Osteoblast (primary cell): ENCODE measurements at regions not wholly inside any gene's neighbourhood (a gene's known extent, or its start where the extent isn't known, plus 50 kb on each side); places are given as distances from the start of the nearest gene placed in this dataset.
A peak's percentile ranks its signal among the peaks of the same experiment; 100 is the strongest.

Experiments used
- DNase-seq: peaks from one replicate; pipeline ENCODE4 v3.0.0; 2011; ENCODE audit warnings: low spot score, mixed read lengths; ENCODE audit not compliant: insufficient read length; ENCODE audit errors: missing footprints
- H2AFZ ChIP-seq: 2 replicates; pipeline ENCODE4 v1.6.0; 2011; ENCODE audit warnings: mild to moderate bottlenecking, low read length
- H3K27ac ChIP-seq: 2 replicates; pipeline ENCODE4 v1.5.1; 2011; ENCODE audit warnings: mild to moderate bottlenecking, low read depth, low read length, moderate library complexity
- H3K27me3 ChIP-seq: 2 replicates; pipeline ENCODE4 v1.6.0; 2012; ENCODE audit warnings: mild to moderate bottlenecking, control low read depth, inconsistent platforms, low read length, moderate library complexity; ENCODE audit not compliant: insufficient read depth
- H3K36me3 ChIP-seq: 2 replicates; pipeline ENCODE4 v1.5.1; 2011; ENCODE audit warnings: mild to moderate bottlenecking, low read length, control low read depth, moderate library complexity; ENCODE audit not compliant: insufficient read depth
- H3K4me1 ChIP-seq: 2 replicates; pipeline ENCODE4 v1.5.1; 2011; ENCODE audit warnings: mild to moderate bottlenecking, low read length, control low read depth, moderate library complexity; ENCODE audit not compliant: insufficient read depth
- H3K4me2 ChIP-seq: 2 replicates; pipeline ENCODE4 v1.6.0; 2011; ENCODE audit warnings: mild to moderate bottlenecking, low read length; ENCODE audit not compliant: insufficient read depth
- H3K4me3 ChIP-seq: fragments of 200-600 bp; sonication (generic); 3 replicates; pipeline ENCODE4 v1.5.1; 2012; ENCODE audit warnings: mild to moderate bottlenecking, low read length, inconsistent platforms; ENCODE audit not compliant: insufficient read depth
- H3K79me2 ChIP-seq: 2 replicates; pipeline ENCODE4 v1.6.0; 2012; ENCODE audit warnings: mild to moderate bottlenecking, low read length, control low read depth, inconsistent platforms; ENCODE audit not compliant: insufficient read depth
- H3K9me3 ChIP-seq: 2 replicates; pipeline ENCODE4 v1.5.1; 2011; ENCODE audit warnings: low read depth, low read length, control low read depth
- H4K20me1 ChIP-seq: 2 replicates; pipeline ENCODE4 v1.6.0; 2012; ENCODE audit warnings: mild to moderate bottlenecking, low read length, control low read depth; ENCODE audit not compliant: insufficient read depth
- TF ChIP-seq, protein P1 (sequence below): IDR thresholded peaks from 2 replicates; pipeline ENCODE4 v1.5.1; 2011; ENCODE audit warnings: mild to moderate bottlenecking, low read depth, low read length, moderate library complexity; ENCODE audit errors: extremely low read depth

- Histone ChIP-seq H3K4me2 (no peak overlapping the region), H2AFZ (no peak overlapping the region), H3K27me3 (no peaks in the 10 kb centered on the region), H3K9me3 (no peaks in the 10 kb centered on the region), H4K20me1 (no peaks in the 10 kb centered on the region), H3K27ac (no peak overlapping the region), H3K36me3 (no peaks in the 10 kb centered on the region), H3K4me3 (no peak overlapping the region), H3K79me2 (no peaks in the 10 kb centered on the region), H3K4me1 (peaks cover 9% of the 10 kb centered on the region)
- TF ChIP-seq, protein P1, sequence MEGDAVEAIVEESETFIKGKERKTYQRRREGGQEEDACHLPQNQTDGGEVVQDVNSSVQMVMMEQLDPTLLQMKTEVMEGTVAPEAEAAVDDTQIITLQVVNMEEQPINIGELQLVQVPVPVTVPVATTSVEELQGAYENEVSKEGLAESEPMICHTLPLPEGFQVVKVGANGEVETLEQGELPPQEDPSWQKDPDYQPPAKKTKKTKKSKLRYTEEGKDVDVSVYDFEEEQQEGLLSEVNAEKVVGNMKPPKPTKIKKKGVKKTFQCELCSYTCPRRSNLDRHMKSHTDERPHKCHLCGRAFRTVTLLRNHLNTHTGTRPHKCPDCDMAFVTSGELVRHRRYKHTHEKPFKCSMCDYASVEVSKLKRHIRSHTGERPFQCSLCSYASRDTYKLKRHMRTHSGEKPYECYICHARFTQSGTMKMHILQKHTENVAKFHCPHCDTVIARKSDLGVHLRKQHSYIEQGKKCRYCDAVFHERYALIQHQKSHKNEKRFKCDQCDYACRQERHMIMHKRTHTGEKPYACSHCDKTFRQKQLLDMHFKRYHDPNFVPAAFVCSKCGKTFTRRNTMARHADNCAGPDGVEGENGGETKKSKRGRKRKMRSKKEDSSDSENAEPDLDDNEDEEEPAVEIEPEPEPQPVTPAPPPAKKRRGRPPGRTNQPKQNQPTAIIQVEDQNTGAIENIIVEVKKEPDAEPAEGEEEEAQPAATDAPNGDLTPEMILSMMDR: no peak
- no peak for DNase-seq
These were observed 122.0 kb upstream of the NDUFV2 start for GRCh38 chr18:8980496-8980895.

GRCh38 chr18:8980918-8981317 is 121.6 kb upstream of the NDUFV2 start:
- H3K4me2 ChIP-seq: no peak overlapping the region
- H3K27me3 ChIP-seq: no peaks in the 10 kb centered on the region
- no peak overlapping the region for H3K4me3 ChIP-seq
- no peaks in the 10 kb centered on the region for H4K20me1 ChIP-seq
- TF ChIP-seq, protein P1: no peak
- H3K36me3 ChIP-seq: no peaks in the 10 kb centered on the region
- no peaks in the 10 kb centered on the region for H3K79me2 ChIP-seq
- H3K27ac ChIP-seq: no peak overlapping the region
- H3K4me1 ChIP-seq: peaks cover 9% of the 10 kb centered on the region
- no peak for DNase-seq
- no peak overlapping the region for H2AFZ ChIP-seq
- no peaks in the 10 kb centered on the region for H3K9me3 ChIP-seq

DNA sequence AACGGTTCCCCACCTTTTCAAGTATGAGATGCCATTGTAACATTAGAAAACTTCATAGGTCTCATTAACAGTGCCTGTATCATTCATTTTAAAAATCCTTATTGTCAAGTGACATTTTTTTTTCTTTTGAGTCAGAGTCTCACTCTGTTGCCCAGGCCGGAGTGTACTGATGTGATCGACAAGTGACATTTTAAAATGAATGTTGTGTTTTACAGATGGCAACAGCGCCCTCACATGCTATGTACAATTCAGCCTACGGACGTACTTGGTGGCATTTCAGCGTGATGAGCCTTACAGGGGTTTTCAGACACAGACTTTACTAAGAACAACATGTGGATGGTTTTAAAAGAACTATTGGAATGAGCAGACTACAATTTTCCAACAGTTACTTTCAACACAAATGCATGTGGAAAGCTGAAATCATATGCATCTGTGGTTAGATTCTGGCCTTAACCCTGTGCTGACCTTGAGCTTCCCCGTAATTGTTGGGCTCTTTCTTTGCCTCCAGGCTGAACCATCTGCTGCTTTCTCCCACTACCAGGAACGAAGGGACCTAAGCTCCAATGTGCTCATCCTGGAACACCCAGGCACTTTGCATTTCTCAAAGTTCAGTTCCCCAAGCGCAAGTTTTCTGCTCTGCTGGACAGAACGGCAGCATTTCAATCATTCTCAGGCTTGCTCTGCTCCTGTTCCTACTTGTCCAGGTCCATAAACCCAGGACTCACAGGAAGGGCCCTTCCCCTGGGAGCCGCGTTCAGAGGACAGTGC is 119.9 kb upstream of the NDUFV2 start:
- H3K4me3 ChIP-seq: no peak overlapping the region
- no peak overlapping the region for H3K27ac ChIP-seq
- no peaks in the 10 kb centered on the region for H3K79me2 ChIP-seq
- H2AFZ ChIP-seq: peak overlapping the region; percentile 76
- peaks cover 17% of the 10 kb centered on the region for H3K4me1 ChIP-seq
- no peaks in the 10 kb centered on the region for H3K27me3 ChIP-seq
- TF ChIP-seq, protein P1: peak; percentile 77
- H3K4me2 ChIP-seq: peak overlapping the region; percentile 18
- H3K36me3 ChIP-seq: no peaks in the 10 kb centered on the region
- DNase-seq: peak; percentile 76
- H4K20me1 ChIP-seq: no peaks in the 10 kb centered on the region
- no peaks in the 10 kb centered on the region for H3K9me3 ChIP-seq

DNA sequence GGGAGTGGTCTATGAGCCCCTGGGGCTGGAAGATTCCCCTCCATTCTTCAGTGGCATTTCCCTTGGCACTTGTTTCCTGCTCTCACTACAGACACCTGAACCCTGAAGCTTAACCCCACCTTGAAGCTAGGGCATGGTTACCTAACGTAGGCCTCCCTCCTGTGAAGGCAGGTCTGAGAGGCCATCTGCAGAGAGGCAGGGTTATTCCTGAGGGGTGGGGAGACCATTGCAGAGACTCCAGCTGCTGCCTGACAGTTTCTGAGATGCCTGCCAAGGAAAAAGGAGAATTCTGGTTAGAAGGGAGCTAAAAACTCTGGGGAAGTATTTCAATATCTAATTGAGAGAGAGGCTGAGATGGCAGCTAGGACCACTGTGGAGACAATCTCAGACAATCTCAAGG is 119.3 kb upstream of the NDUFV2 start:
- Histone ChIP-seq H4K20me1 (no peaks in the 10 kb centered on the region), H3K9me3 (no peaks in the 10 kb centered on the region), H3K27ac (no peak overlapping the region), H3K4me1 (peaks cover 21% of the 10 kb centered on the region), H3K4me2 (no peak overlapping the region), H3K27me3 (no peaks in the 10 kb centered on the region), H2AFZ (peak overlapping the region; percentile 76), H3K4me3 (no peak overlapping the region), H3K79me2 (no peaks in the 10 kb centered on the region), H3K36me3 (no peaks in the 10 kb centered on the region)
- no peak for DNase-seq
- TF ChIP-seq, protein P1: no peak
